Lower leg skin (tissue), 4 donors: ENCODE measurements at regions not wholly inside any gene's neighbourhood (a gene's known extent, or its start where the extent isn't known, plus 50 kb on each side); places are given as distances from the start of the nearest gene placed in this dataset.

Source experiments
- DNase-seq, 2 donors: peaks; one replicate each; pipeline ENCODE4 v3.0.0-alpha.2; 2019; ENCODE audit warnings: low spot score in 2 of 2
- H3K4me3 ChIP-seq: fragments of 200-600 bp; sonication (generic); 2 replicates; pipeline ENCODE4 v1.5.1; 2017; ENCODE audit warnings: mild to moderate bottlenecking, low read depth; ENCODE audit not compliant: poor library complexity, severe bottlenecking
- POLR2A ChIP-seq, 2 donors: fragments of 450-650 bp; IDR thresholded peaks; one replicate each; pipeline ENCODE4 v1.6.1; 2016 to 2017; ENCODE audit warnings: antibody characterized with exemption in 2 of 2, mild to moderate bottlenecking in 1 of 2, moderate library complexity in 1 of 2
- WGBS, 2 donors: methylation state at CpG; one replicate each; pipeline ENCODE4 v1.1.5; 2018; 5-methylcytosine and 5-hydroxymethylcytosine counted together
- intact Hi-C: fragments of 100-400 bp; cut with DNase I; formaldehyde crosslinking; loops from one replicate; pipeline ENCODE4 v1.15.0; 2023; ENCODE audit warnings: low total_unique reads
- TF ChIP-seq, protein P1 (sequence below), 3 donors: fragments of 450-650 bp; IDR thresholded peaks; one replicate each; pipeline ENCODE4 v1.5.1; 2016; ENCODE audit warnings: antibody characterized with exemption in 3 of 3, mild to moderate bottlenecking in 3 of 3, moderate library complexity in 2 of 3

DNA sequence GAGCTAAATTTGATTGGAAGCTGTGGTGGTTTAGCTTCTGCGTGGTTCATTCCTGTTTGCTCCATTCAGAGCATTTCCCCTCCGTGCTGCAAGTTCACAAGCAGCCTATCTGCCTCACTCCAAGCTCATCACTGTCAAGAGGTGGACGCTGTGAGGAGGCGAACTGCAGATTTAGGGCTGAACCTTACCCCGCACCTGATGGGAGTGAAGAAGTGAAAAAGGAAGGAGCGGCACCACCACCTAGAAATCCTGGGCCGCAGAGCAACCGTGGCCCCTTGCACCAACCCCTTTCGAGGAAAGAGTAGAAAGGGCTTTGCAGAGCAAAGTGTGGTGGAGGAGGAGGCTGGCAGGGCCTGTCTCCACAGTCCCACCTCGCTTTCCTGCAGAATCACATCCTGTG lies 117.4 kb downstream of the IER5 start:
- 78 to 79% methylated on average over 10 of the region's 10 CpGs for WGBS, 2 donors
- DNase-seq: peak in 1 of 2 donors; percentile 66
- TF ChIP-seq, protein P1, sequence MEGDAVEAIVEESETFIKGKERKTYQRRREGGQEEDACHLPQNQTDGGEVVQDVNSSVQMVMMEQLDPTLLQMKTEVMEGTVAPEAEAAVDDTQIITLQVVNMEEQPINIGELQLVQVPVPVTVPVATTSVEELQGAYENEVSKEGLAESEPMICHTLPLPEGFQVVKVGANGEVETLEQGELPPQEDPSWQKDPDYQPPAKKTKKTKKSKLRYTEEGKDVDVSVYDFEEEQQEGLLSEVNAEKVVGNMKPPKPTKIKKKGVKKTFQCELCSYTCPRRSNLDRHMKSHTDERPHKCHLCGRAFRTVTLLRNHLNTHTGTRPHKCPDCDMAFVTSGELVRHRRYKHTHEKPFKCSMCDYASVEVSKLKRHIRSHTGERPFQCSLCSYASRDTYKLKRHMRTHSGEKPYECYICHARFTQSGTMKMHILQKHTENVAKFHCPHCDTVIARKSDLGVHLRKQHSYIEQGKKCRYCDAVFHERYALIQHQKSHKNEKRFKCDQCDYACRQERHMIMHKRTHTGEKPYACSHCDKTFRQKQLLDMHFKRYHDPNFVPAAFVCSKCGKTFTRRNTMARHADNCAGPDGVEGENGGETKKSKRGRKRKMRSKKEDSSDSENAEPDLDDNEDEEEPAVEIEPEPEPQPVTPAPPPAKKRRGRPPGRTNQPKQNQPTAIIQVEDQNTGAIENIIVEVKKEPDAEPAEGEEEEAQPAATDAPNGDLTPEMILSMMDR (IDR thresholded peaks at IDR 0.05): no peak
- no peak for TF ChIP-seq POLR2A (IDR thresholded peaks at IDR 0.05)
- intact Hi-C loops: no loop called here
- H3K4me3 ChIP-seq: no peak overlapping the region

DNA sequence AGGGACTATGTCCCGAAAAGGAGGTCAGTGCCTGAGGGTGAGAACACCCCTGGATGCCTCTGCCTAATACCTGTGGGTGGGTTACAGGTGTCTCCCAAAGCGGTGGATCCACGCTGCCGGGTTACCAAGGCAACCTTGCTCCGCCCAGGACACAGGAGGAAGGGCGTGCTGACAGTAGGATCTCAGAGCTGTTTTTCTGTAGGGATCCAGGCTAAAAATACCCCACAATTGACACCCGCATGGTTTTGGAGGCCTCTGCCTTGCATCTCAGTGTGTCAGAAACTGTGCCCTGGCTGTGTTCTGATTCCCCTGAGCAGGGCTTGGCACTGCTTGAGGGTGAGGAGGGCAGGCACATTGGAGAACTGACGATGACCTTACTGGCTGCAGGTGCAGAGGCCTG lies 118.0 kb downstream of the IER5 start:
- no peak overlapping the region for H3K4me3 ChIP-seq
- intact Hi-C loops: no loop called here
- no peak for TF ChIP-seq POLR2A (IDR thresholded peaks at IDR 0.05)
- TF ChIP-seq, protein P1 (IDR thresholded peaks at IDR 0.05): no peak

DNA sequence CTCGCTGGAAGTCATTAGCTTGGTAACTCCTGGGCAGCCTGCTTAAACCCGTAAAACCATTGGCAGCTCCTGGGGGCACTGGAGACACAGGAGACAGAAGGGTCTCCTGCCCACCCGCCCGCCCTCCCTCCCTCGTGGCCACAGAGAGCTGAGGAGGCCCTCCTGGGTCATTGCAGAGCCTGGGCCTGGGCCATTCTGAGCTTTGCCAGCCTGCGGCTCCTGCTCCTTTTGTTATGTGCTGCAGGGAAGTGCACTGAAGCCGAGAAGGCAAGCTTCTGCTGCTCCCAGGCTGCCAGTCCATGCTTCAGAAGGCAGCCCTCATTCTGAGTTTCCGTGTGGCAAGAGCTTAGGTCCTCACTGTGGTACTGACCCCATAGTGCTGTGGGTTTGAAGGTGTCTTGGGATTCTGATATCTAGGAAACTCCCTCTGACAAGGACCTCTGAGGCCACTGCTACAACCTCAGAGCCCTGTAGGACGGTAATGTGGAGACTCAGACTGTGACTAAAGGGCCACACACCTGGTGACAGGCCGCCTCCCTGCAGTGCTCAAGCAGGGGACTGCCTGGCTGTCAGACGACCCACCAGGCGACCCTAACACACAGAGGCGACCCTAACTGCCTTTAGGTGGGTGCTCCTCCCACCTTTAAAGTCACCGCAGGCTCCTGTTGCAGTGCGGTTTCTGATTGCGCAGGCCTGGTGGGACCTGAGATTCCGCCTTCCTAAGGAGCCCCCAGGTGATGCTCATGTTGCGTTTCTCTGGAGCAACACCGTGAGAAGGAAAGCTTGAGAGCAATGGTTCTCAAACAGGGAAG lies 118.7 kb downstream of the IER5 start:
- no peak overlapping the region for H3K4me3 ChIP-seq
- peak in 1 of 2 donors; percentile 58 for DNase-seq
- intact Hi-C loops: no loop called here
- WGBS, 2 donors: 87 to 91% methylated on average over 15 to 17 of the region's 19 CpGs
- TF ChIP-seq POLR2A (IDR thresholded peaks at IDR 0.05): no peak
- TF ChIP-seq, protein P1 (IDR thresholded peaks at IDR 0.05): no peak

More for the DNA sequence above, 118.0 kb downstream of the IER5 start:
- 54 to 80% methylated on average over 8 of the region's 8 CpGs for WGBS, 2 donors
- DNase-seq: no peak

DNA sequence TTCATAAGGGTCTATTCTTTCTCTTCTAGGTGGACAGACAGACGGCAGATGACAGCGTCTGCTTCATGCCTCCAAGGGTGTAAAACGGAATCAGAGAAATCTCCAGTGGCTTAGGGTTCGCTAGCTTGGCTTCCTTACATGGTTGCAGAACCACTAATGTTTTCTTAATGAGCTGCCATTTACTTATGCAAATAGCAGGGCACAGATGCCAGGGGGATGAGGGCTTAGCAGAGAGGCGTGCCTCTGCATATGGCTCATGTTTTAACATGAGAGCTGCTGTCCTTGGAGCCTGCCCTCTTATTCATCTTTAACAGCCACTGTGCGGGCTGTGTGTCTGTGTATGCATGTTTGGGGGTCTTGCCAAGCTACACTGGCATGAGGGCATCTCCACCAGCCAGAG lies 119.6 kb downstream of the IER5 start:
- WGBS, 2 donors: 46 to 67% methylated on average over 6 of the region's 6 CpGs
- peak in 1 of 2 donors; percentile 49 for DNase-seq
- TF ChIP-seq, protein P1 (IDR thresholded peaks at IDR 0.05): no peak
- no peak for TF ChIP-seq POLR2A (IDR thresholded peaks at IDR 0.05)
- no peak overlapping the region for H3K4me3 ChIP-seq
- intact Hi-C loops: no loop called here

DNA sequence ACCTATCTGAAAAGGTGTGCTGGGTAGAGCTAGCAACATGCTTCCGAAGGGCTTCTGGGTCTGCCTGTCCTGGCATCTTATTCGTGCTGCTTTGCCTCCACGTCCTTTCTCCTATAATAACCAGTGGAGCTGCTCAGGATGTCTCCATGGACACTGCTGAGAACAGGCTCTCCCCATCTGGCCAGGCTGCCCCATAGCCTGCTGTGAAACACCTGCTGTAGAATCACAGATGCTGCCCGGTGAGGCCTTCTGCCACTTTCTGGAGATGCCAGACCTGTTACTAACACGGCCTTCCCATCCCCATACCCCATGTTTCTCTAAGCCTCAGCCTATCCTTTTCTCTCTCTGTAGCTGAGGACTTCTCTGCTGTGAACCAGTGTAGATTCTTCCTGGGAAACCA lies 120.5 kb downstream of the IER5 start:
- 81 to 97% methylated on average over 5 of the region's 5 CpGs for WGBS, 2 donors
- TF ChIP-seq, protein P1 (IDR thresholded peaks at IDR 0.05): no peak
- TF ChIP-seq POLR2A (IDR thresholded peaks at IDR 0.05): no peak
- H3K4me3 ChIP-seq: no peak overlapping the region
- intact Hi-C loops: no loop called here
- peak in 1 of 2 donors; percentile 48 for DNase-seq
